K562 (cell line): ENCODE measurements at regions not wholly inside any gene's neighbourhood (a gene's known extent, or its start where the extent isn't known, plus 50 kb on each side); places are given as distances from the start of the nearest gene placed in this dataset.

Experiments used
- GTF2F1 ChIP-seq: IDR thresholded peaks from 2 replicates; pipeline ENCODE4 v1.6.1; 2011; ENCODE audit warnings: low read depth, low read length, improper control_type of control experiment
- HNRNPK ChIP-seq: fragments of 200-400 bp; formaldehyde crosslinking; IDR thresholded peaks from one replicate; pipeline ENCODE4 v1.6.1; 2018; ENCODE audit warnings: mild to moderate bottlenecking, low read depth, low read length; ENCODE audit not compliant: poor library complexity, severe bottlenecking
- SMARCA5 ChIP-seq: fragments of 450-650 bp; IDR thresholded peaks from 2 replicates; pipeline ENCODE4 v1.6.1; 2016
- STAG1 ChIP-seq: sonication (generic); formaldehyde crosslinking; IDR thresholded peaks from 2 replicates; pipeline ENCODE4 v1.5.0; 2020; ENCODE audit warnings: missing genetic modification reagents, borderline replicate concordance
- ZNF316 ChIP-seq: fragments of 450-650 bp; IDR thresholded peaks from 2 replicates; pipeline ENCODE4 v1.6.1; 2016
- ZNF707 ChIP-seq: fragments of 250-450 bp; sonication (Bioruptor Pico); conservative IDR thresholded peaks from 2 replicates; pipeline ENCODE4 v1.8.0; 2022; ENCODE audit warnings: inconsistent platforms, mild to moderate bottlenecking, moderate library complexity
- TF ChIP-seq, protein P1 (sequence below), 3 experiments: IDR thresholded peaks in 2 of 3; conservative IDR thresholded peaks in 1 of 3; 2 replicates each; pipeline ENCODE4 v1.5.1; 2011 to 2012; ENCODE audit warnings: low read length in 3 of 3, mild to moderate bottlenecking in 3 of 3, control low read depth in 2 of 3, improper control_type of control experiment in 1 of 3, inconsistent platforms in 1 of 3, low read depth in 1 of 3, mixed read lengths in 1 of 3, moderate library complexity in 1 of 3; ENCODE audit not compliant: insufficient read depth in 2 of 3
- TF ChIP-seq, protein P2 (sequence below): fragments of 250-450 bp; sonication (Bioruptor Pico); IDR thresholded peaks from 2 replicates; pipeline ENCODE4 v1.5.0; 2021; ENCODE audit warnings: mild to moderate bottlenecking, borderline replicate concordance

DNA sequence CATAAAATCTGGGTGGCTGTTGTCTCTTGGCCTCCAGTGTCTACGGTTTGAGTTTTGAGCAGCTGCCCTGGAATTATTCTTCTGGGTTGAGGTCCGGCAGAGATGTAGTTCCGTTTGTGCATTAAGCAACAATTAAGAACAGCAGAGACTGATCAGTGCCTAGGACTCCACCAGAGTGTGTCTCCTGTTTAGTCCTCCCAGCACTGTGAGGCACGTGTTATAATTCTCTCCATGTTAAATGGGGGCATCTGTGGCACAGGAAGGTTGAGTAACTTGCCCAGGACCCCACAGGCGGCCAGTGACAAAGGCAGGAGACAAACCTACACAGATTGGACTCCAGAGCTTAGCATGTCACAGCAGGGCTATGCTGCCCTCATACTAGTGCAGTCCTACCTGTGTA, 225.1 kb downstream of the CBLN1 start:
- no peak for TF ChIP-seq GTF2F1
- no peak for TF ChIP-seq ZNF707 (CRISPR knock-in tag)
- no peak for TF ChIP-seq SMARCA5
- TF ChIP-seq, protein P1, sequence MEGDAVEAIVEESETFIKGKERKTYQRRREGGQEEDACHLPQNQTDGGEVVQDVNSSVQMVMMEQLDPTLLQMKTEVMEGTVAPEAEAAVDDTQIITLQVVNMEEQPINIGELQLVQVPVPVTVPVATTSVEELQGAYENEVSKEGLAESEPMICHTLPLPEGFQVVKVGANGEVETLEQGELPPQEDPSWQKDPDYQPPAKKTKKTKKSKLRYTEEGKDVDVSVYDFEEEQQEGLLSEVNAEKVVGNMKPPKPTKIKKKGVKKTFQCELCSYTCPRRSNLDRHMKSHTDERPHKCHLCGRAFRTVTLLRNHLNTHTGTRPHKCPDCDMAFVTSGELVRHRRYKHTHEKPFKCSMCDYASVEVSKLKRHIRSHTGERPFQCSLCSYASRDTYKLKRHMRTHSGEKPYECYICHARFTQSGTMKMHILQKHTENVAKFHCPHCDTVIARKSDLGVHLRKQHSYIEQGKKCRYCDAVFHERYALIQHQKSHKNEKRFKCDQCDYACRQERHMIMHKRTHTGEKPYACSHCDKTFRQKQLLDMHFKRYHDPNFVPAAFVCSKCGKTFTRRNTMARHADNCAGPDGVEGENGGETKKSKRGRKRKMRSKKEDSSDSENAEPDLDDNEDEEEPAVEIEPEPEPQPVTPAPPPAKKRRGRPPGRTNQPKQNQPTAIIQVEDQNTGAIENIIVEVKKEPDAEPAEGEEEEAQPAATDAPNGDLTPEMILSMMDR (IDR thresholded peaks at IDR 0.05 in 2 of 3, conservative IDR thresholded peaks at IDR 0.05 in 1 of 3; ENCODE audit: insufficient read depth in 2 of 3, low read depth in 1 of 3, low read length in 3 of 3), result no peak
- TF ChIP-seq ZNF316, result no peak
- TF ChIP-seq STAG1 (CRISPR knock-in tag), result no peak
- TF ChIP-seq, protein P2, sequence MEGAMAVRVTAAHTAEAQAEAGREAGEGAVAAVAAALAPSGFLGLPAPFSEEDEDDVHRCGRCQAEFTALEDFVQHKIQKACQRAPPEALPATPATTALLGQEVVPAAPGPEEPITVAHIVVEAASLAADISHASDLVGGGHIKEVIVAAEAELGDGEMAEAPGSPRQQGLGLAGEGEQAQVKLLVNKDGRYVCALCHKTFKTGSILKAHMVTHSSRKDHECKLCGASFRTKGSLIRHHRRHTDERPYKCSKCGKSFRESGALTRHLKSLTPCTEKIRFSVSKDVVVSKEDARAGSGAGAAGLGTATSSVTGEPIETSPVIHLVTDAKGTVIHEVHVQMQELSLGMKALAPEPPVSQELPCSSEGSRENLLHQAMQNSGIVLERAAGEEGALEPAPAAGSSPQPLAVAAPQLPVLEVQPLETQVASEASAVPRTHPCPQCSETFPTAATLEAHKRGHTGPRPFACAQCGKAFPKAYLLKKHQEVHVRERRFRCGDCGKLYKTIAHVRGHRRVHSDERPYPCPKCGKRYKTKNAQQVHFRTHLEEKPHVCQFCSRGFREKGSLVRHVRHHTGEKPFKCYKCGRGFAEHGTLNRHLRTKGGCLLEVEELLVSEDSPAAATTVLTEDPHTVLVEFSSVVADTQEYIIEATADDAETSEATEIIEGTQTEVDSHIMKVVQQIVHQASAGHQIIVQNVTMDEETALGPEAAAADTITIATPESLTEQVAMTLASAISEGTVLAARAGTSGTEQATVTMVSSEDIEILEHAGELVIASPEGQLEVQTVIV (CRISPR knock-in tag), result no peak
- TF ChIP-seq HNRNPK, result no peak
